ENCODE measurements at regions not wholly inside any gene's neighbourhood (a gene's known extent, or its start where the extent isn't known, plus 50 kb on each side); places are given as distances from the start of the nearest gene placed in this dataset.

- ATAC-seq (ENCODE audit: low read depth) (no peak), DNase-seq (ENCODE audit: low spot score) (no peak)
- no peaks in the 10 kb centered on the region for H3K4me1 ChIP-seq (ENCODE audit: insufficient read depth, poor library complexity, severe bottlenecking)
- no peaks in the 10 kb centered on the region for H3K9me3 ChIP-seq (ENCODE audit: severe bottlenecking)
- no peak overlapping the region for H3K4me3 ChIP-seq (ENCODE audit: severe bottlenecking)
- no peaks in the 10 kb centered on the region for H3K27me3 ChIP-seq (ENCODE audit: insufficient read depth, poor library complexity, severe bottlenecking)
- no peak for TF ChIP-seq CTCF (IDR thresholded peaks at IDR 0.05; ENCODE audit: poor library complexity, severe bottlenecking)
- H3K27ac ChIP-seq (ENCODE audit: poor library complexity, severe bottlenecking): no peak overlapping the region
- H3K36me3 ChIP-seq (ENCODE audit: low read depth): no peaks in the 10 kb centered on the region
Measured at GRCh38 chr3:99069973-99070372, 168.5 kb upstream of the DCBLD2 start.

- no peak for TF ChIP-seq CTCF (IDR thresholded peaks at IDR 0.05; ENCODE audit: poor library complexity, severe bottlenecking)
- DNase-seq (ENCODE audit: low spot score): no peak
- Histone ChIP-seq H3K36me3 (ENCODE audit: low read depth) (no peaks in the 10 kb centered on the region), H3K27ac (ENCODE audit: poor library complexity, severe bottlenecking) (no peak overlapping the region), H3K4me1 (ENCODE audit: insufficient read depth, poor library complexity, severe bottlenecking) (no peaks in the 10 kb centered on the region), H3K27me3 (ENCODE audit: insufficient read depth, poor library complexity, severe bottlenecking) (no peaks in the 10 kb centered on the region), H3K9me3 (ENCODE audit: severe bottlenecking) (no peaks in the 10 kb centered on the region), H3K4me3 (ENCODE audit: severe bottlenecking) (no peak overlapping the region)
- ATAC-seq (ENCODE audit: low read depth): no peak
Measured at GRCh38 chr3:99066863-99067262, 165.4 kb upstream of the DCBLD2 start.

- no peak overlapping the region for H3K4me3 ChIP-seq (ENCODE audit: severe bottlenecking)
- ATAC-seq (ENCODE audit: low read depth): no peak
- H3K27ac ChIP-seq (ENCODE audit: poor library complexity, severe bottlenecking): no peak overlapping the region
- H3K36me3 ChIP-seq (ENCODE audit: low read depth): no peaks in the 10 kb centered on the region
- H3K9me3 ChIP-seq (ENCODE audit: severe bottlenecking): no peaks in the 10 kb centered on the region
- no peak for TF ChIP-seq CTCF (IDR thresholded peaks at IDR 0.05; ENCODE audit: poor library complexity, severe bottlenecking)
- no peaks in the 10 kb centered on the region for H3K4me1 ChIP-seq (ENCODE audit: insufficient read depth, poor library complexity, severe bottlenecking)
- H3K27me3 ChIP-seq (ENCODE audit: insufficient read depth, poor library complexity, severe bottlenecking): no peaks in the 10 kb centered on the region
- no peak for DNase-seq (ENCODE audit: low spot score)
Measured at GRCh38 chr3:99049164-99049563, 147.7 kb upstream of the DCBLD2 start.

- Histone ChIP-seq H3K27ac (ENCODE audit: poor library complexity, severe bottlenecking) (no peak overlapping the region), H3K9me3 (ENCODE audit: severe bottlenecking) (no peaks in the 10 kb centered on the region)
Measured at GRCh38 chr3:99041747-99042146, 140.3 kb upstream of the DCBLD2 start.

More at GRCh38 chr3:99041747-99042146, 140.3 kb upstream of the DCBLD2 start:
- no peak for ATAC-seq (ENCODE audit: low read depth)
- TF ChIP-seq CTCF (IDR thresholded peaks at IDR 0.05; ENCODE audit: poor library complexity, severe bottlenecking): no peak
- H3K27me3 ChIP-seq (ENCODE audit: insufficient read depth, poor library complexity, severe bottlenecking): no peaks in the 10 kb centered on the region
- H3K36me3 ChIP-seq (ENCODE audit: low read depth): no peaks in the 10 kb centered on the region; the same call in 1 of the 2 replicates
- no peak for DNase-seq (ENCODE audit: low spot score)
- no peaks in the 10 kb centered on the region for H3K4me1 ChIP-seq (ENCODE audit: insufficient read depth, poor library complexity, severe bottlenecking)
- no peak overlapping the region for H3K4me3 ChIP-seq (ENCODE audit: severe bottlenecking)

All from RWPE2 (cell line).